A172 (cell line): ENCODE measurements at regions not wholly inside any gene's neighbourhood (a gene's known extent, or its start where the extent isn't known, plus 50 kb on each side); places are given as distances from the start of the nearest gene placed in this dataset.
"Not testable (repeated sequence)": the region's sequence is repeated elsewhere in the genome, so short reads cannot be mapped to it uniquely, and the experiment has no call there.

Experiments used
- DNase-seq: peaks from one replicate; pipeline ENCODE4 v3.0.0-alpha.2; 2015; ENCODE audit warnings: low spot score

DNA sequence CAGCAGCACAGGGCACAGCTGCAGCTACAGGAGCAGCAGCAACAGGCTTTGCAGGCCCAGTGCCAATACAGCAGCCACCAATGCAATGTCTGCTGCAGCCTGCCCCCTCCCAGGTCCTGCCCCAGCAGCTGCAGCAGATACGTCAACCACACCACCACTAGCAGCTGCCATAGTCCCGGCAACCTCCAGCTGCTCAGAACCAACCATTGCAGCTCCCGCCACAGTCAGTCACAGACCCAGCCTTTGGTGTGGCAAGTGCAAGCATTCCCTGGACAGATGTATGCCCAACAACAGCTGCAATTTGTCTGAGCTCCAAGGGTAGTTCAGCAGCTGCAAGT is 53.3 kb upstream of the TUBA3E start:
- DNase-seq, result no peak

DNA sequence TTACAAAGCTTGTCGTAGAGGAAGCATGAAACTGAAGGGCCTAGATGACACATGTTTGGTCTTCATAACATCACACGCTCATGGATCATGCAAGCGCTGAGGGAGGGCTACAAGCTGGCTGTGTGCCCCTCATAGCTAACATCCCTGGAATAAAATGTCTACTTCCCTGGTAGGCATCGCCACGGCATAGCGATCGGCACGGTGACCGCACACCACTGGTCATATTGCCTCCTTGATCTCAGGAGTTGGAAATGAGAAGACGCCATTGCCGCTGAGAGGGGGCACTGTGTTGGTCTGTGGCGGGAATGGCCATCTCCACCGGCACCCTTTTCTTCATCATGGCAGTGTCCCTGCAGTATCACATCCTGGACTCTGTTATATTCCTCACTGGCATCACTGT is 50.1 kb upstream of the TUBA3E start:
- DNase-seq, result not testable (repeated sequence)
